ENCODE measurements at regions not wholly inside any gene's neighbourhood (a gene's known extent, or its start where the extent isn't known, plus 50 kb on each side); places are given as distances from the start of the nearest gene placed in this dataset.

- Histone ChIP-seq H3K36me3 (ENCODE audit: insufficient read depth, low read length) (no peaks in the 10 kb centered on the region), H3K4me2 (ENCODE audit: low read length) (no peak overlapping the region), H3K4me3 (ENCODE audit: insufficient read depth, low read depth, low read length) (no peak overlapping the region), H3K27me3 (ENCODE audit: insufficient read depth, low read length) (no peaks in the 10 kb centered on the region), H3K27ac (ENCODE audit: low read depth, low read length) (no peak overlapping the region), H3K79me2 (ENCODE audit: insufficient read depth, low read length) (no peaks in the 10 kb centered on the region), H3K4me1 (ENCODE audit: insufficient read depth, low read length) (no peaks in the 10 kb centered on the region), H3K9ac (ENCODE audit: low read length) (no peak overlapping the region), H2AFZ (ENCODE audit: low read depth, low read length) (no peak overlapping the region), H3K9me3 (ENCODE audit: insufficient read depth, low read depth, low read length) (peaks cover 5% of the 10 kb centered on the region), H4K20me1 (ENCODE audit: insufficient read depth, low read length) (no peaks in the 10 kb centered on the region)
- no peak for FAIRE-seq
- Mint-ChIP-seq H3K27ac (ENCODE audit: unreplicated experiment) (no peak overlapping the region), H3K27me3 (ENCODE audit: low read depth, unreplicated experiment) (no peaks in the 10 kb centered on the region), H3K9me3 (ENCODE audit: unreplicated experiment) (peaks cover 5% of the 10 kb centered on the region), H3K4me1 (ENCODE audit: low read depth, unreplicated experiment) (no peaks in the 10 kb centered on the region), H3K4me3 (ENCODE audit: unreplicated experiment) (no peak overlapping the region), H3K36me3 (ENCODE audit: low read depth, unreplicated experiment) (no peaks in the 10 kb centered on the region)
- DNase-seq (ENCODE audit: low read depth): no peak
- TF ChIP-seq CTCF (IDR thresholded peaks at IDR 0.05; ENCODE audit: insufficient read depth, low read depth, low read length) (no peak), EZH2 (IDR thresholded peaks at IDR 0.05; ENCODE audit: insufficient read depth, low read length) (no peak)
Measured at GRCh38 chr7:9822458-9823290, 1151.0 kb upstream of the PHF14 start.

- Mint-ChIP-seq H3K36me3 (ENCODE audit: low read depth, unreplicated experiment) (no peaks in the 10 kb centered on the region), H3K4me1 (ENCODE audit: low read depth, unreplicated experiment) (no peaks in the 10 kb centered on the region), H3K9me3 (ENCODE audit: unreplicated experiment) (no peaks in the 10 kb centered on the region), H3K4me3 (ENCODE audit: unreplicated experiment) (no peak overlapping the region), H3K27me3 (ENCODE audit: low read depth, unreplicated experiment) (no peaks in the 10 kb centered on the region), H3K27ac (ENCODE audit: unreplicated experiment) (no peak overlapping the region)
- Histone ChIP-seq H3K27ac (ENCODE audit: low read depth, low read length) (no peak overlapping the region), H2AFZ (ENCODE audit: low read depth, low read length) (no peak overlapping the region), H3K4me3 (ENCODE audit: insufficient read depth, low read depth, low read length) (no peak overlapping the region), H3K27me3 (ENCODE audit: insufficient read depth, low read length) (no peaks in the 10 kb centered on the region), H3K9me3 (ENCODE audit: insufficient read depth, low read depth, low read length) (no peaks in the 10 kb centered on the region), H4K20me1 (ENCODE audit: insufficient read depth, low read length) (no peaks in the 10 kb centered on the region), H3K4me2 (ENCODE audit: low read length) (no peak overlapping the region), H3K9ac (ENCODE audit: low read length) (no peak overlapping the region), H3K79me2 (ENCODE audit: insufficient read depth, low read length) (no peaks in the 10 kb centered on the region), H3K36me3 (ENCODE audit: insufficient read depth, low read length) (no peaks in the 10 kb centered on the region), H3K4me1 (ENCODE audit: insufficient read depth, low read length) (no peaks in the 10 kb centered on the region)
- FAIRE-seq: no peak
- no peak for DNase-seq (ENCODE audit: low read depth)
- TF ChIP-seq CTCF (IDR thresholded peaks at IDR 0.05; ENCODE audit: insufficient read depth, low read depth, low read length) (no peak), EZH2 (IDR thresholded peaks at IDR 0.05; ENCODE audit: insufficient read depth, low read length) (no peak)
Measured at GRCh38 chr7:9835199-9835598, 1138.5 kb upstream of the PHF14 start.

DNA sequence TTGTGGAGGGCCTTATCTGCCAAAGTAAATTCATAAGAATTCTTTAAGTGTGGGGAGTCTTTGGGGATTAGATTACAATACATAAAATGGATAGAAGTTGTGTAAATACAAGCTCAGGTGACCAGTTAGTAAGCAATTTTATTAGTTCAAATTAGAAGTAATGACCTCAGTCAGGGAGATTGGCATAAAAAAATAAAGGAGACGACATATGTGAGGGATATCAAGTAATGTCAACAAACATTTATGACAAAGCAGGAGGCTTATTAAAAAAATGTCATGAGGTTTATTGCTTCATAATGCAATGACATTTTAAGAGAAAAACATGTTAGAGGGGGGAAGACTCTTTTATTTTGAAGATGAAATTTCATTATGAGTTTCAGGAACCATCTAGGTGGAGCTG is 1137.0 kb upstream of the PHF14 start:
- Histone ChIP-seq H3K9ac (ENCODE audit: low read length) (no peak overlapping the region), H3K27me3 (ENCODE audit: insufficient read depth, low read length) (no peaks in the 10 kb centered on the region), H3K4me2 (ENCODE audit: low read length) (no peak overlapping the region), H3K79me2 (ENCODE audit: insufficient read depth, low read length) (no peaks in the 10 kb centered on the region), H3K27ac (ENCODE audit: low read depth, low read length) (no peak overlapping the region), H3K4me1 (ENCODE audit: insufficient read depth, low read length) (no peaks in the 10 kb centered on the region), H4K20me1 (ENCODE audit: insufficient read depth, low read length) (no peaks in the 10 kb centered on the region), H3K4me3 (ENCODE audit: insufficient read depth, low read depth, low read length) (no peak overlapping the region), H2AFZ (ENCODE audit: low read depth, low read length) (no peak overlapping the region), H3K9me3 (ENCODE audit: insufficient read depth, low read depth, low read length) (no peaks in the 10 kb centered on the region), H3K36me3 (ENCODE audit: insufficient read depth, low read length) (no peaks in the 10 kb centered on the region)
- Mint-ChIP-seq H3K36me3 (ENCODE audit: low read depth, unreplicated experiment) (no peaks in the 10 kb centered on the region), H3K4me3 (ENCODE audit: unreplicated experiment) (no peak overlapping the region), H3K9me3 (ENCODE audit: unreplicated experiment) (no peaks in the 10 kb centered on the region), H3K27me3 (ENCODE audit: low read depth, unreplicated experiment) (no peaks in the 10 kb centered on the region), H3K4me1 (ENCODE audit: low read depth, unreplicated experiment) (no peaks in the 10 kb centered on the region), H3K27ac (ENCODE audit: unreplicated experiment) (no peak overlapping the region)
- TF ChIP-seq EZH2 (IDR thresholded peaks at IDR 0.05; ENCODE audit: insufficient read depth, low read length) (no peak), CTCF (IDR thresholded peaks at IDR 0.05; ENCODE audit: insufficient read depth, low read depth, low read length) (no peak)
- FAIRE-seq: no peak
- no peak for DNase-seq (ENCODE audit: low read depth)

All from astrocyte (in vitro differentiated cells and primary cell).